Ovary (tissue), 7 donors: ENCODE measurements at regions not wholly inside any gene's neighbourhood (a gene's known extent, or its start where the extent isn't known, plus 50 kb on each side); places are given as distances from the start of the nearest gene placed in this dataset.

Source experiments
- DNase-seq, 5 donors: peaks; one replicate each; pipeline ENCODE4 v3.0.0-alpha.2; 2019 to 2020
- H3K27ac ChIP-seq, 2 donors: fragments of 200-600 bp; one replicate each; pipeline versions ENCODE4 v1.5.1 to v1.8.0; 2019 to 2022
- H3K27me3 ChIP-seq: fragments of 200-600 bp; one replicate; pipeline ENCODE4 v1.8.0; 2022
- H3K36me3 ChIP-seq: fragments of 200-600 bp; sonication (generic); one replicate; pipeline ENCODE4 v1.5.1; 2019
- H3K4me1 ChIP-seq: one replicate; pipeline ENCODE4 v1.8.1; 2013; ENCODE audit warnings: mild to moderate bottlenecking, moderate library complexity; ENCODE audit not compliant: insufficient read depth
- H3K4me3 ChIP-seq: fragments of 200-600 bp; sonication (generic); one replicate; pipeline ENCODE4 v1.5.1; 2017
- H3K9me3 ChIP-seq, 2 donors: fragments of 200-600 bp in 1 of 2; sonication (generic) in 1 of 2; one replicate each; pipeline versions ENCODE4 v1.5.1 to v1.8.1; 2013 to 2019; ENCODE audit warnings: mild to moderate bottlenecking in 1 of 2, moderate library complexity in 1 of 2
- EP300 ChIP-seq: sonication (generic); formaldehyde crosslinking; IDR thresholded peaks from one replicate; pipeline ENCODE4 v1.6.1; 2017; ENCODE audit warnings: antibody characterized with exemption
- POLR2A ChIP-seq: fragments of 450-650 bp; IDR thresholded peaks from one replicate; pipeline ENCODE4 v1.6.1; 2017; ENCODE audit warnings: antibody characterized with exemption, mild to moderate bottlenecking, moderate library complexity
- WGBS, 3 donors: extraction: QIAGEN DNeasy Blood & Tissue Kit in 1 of 3; methylation state at CpG; one replicate each; pipeline versions ENCODE4 v1.1.5 to v1.1.7; 2013 to 2017; 5-methylcytosine and 5-hydroxymethylcytosine counted together
- intact Hi-C, 4 donors: fragments of 100-400 bp; cut with DNase I; formaldehyde crosslinking; loops; one replicate each; pipeline versions ENCODE4 v1.11.0 to v1.15.1; 2022 to 2023
- TF ChIP-seq, protein P1 (sequence below), 3 donors: fragments of 450-650 bp in 2 of 3; fragments of 200-600 bp in 1 of 3; IDR thresholded peaks; one replicate each; pipeline versions ENCODE4 v1.5.1 to v1.8.0; 2016 to 2022; ENCODE audit warnings: antibody characterized with exemption in 3 of 3, mild to moderate bottlenecking in 1 of 3
- donor health status: DM: no; HTN: no; CAD: no; lungs with moderate emphysema.
- donor health status: DM: no; HTN: no; CAD: no.
- donor health status: Bipolar disorder and iron deficiency.
- donor health status: DM: no; HTN: no; CAD: no.
- donor health status: DM: yes; HTN: yes; CAD: no.

DNA sequence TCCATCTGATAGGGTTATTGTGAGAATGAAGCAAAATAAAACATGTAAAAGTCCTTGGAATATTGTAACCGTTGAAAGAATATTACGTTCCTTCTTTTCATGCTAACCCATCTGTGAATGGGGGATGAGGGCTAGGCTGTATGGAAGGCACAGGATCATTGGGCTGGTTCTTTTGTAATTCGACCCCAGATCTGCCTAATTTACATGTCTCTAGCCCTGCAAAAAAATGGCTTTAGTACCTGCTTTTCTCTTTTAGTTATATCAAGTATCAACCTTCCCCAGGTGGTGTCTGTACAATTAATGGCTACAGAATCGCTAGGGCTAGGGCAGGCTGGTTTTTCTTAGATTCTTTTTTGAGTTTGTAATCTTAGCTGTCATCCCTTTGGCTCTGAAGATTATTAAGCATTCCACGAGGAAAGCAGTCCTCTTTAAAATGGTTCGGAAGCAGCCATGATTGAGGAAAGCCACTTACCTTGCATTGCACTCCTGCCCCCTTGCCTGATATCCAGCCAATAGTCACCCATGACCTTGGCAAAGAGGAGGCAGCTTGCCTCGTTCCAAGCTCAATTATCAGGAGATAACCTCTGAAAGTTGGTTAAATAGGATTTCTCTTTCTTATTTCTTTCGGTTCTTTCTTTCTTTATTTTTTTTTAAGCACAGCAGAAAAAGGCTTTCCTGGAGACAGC, 153.9 kb upstream of the ZKSCAN2 start:
- no peak for DNase-seq
- Histone ChIP-seq H3K9me3 (no peaks in the 10 kb centered on the region), H3K4me1 (no peaks in the 10 kb centered on the region), H3K4me3 (no peak overlapping the region), H3K27ac (no peak overlapping the region), H3K27me3 (no peaks in the 10 kb centered on the region), H3K36me3 (no peaks in the 10 kb centered on the region)
- intact Hi-C loops = no loop called here
- TF ChIP-seq, protein P1, sequence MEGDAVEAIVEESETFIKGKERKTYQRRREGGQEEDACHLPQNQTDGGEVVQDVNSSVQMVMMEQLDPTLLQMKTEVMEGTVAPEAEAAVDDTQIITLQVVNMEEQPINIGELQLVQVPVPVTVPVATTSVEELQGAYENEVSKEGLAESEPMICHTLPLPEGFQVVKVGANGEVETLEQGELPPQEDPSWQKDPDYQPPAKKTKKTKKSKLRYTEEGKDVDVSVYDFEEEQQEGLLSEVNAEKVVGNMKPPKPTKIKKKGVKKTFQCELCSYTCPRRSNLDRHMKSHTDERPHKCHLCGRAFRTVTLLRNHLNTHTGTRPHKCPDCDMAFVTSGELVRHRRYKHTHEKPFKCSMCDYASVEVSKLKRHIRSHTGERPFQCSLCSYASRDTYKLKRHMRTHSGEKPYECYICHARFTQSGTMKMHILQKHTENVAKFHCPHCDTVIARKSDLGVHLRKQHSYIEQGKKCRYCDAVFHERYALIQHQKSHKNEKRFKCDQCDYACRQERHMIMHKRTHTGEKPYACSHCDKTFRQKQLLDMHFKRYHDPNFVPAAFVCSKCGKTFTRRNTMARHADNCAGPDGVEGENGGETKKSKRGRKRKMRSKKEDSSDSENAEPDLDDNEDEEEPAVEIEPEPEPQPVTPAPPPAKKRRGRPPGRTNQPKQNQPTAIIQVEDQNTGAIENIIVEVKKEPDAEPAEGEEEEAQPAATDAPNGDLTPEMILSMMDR (IDR thresholded peaks at IDR 0.05) = no peak
- no peak for TF ChIP-seq EP300
- no peak for TF ChIP-seq POLR2A
- 12 to 22% (median 15%) methylated on average over 8 of the region's 8 CpGs for WGBS, 3 donors

DNA sequence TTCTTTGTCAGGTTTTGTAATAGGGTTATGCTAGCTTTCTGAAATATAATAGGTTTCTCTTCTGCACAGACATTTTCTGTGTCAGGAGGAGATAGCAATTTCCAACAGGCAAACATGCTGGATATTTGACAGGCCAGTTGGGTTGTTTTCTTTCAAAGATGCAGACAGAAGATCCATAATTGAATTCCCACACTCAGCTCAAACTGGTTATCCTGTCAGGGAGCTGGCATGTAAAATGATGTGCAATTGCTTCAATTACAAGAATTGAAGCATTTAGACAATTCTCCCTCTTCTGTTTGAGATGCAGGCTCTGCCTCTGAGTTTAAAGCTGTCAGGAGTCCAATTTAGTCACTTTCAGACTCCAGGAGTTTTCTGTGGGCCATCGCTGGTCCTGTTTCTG, 146.2 kb upstream of the ZKSCAN2 start:
- TF ChIP-seq EP300 (no peak), POLR2A (no peak)
- TF ChIP-seq, protein P1 (IDR thresholded peaks at IDR 0.05) = no peak

DNA sequence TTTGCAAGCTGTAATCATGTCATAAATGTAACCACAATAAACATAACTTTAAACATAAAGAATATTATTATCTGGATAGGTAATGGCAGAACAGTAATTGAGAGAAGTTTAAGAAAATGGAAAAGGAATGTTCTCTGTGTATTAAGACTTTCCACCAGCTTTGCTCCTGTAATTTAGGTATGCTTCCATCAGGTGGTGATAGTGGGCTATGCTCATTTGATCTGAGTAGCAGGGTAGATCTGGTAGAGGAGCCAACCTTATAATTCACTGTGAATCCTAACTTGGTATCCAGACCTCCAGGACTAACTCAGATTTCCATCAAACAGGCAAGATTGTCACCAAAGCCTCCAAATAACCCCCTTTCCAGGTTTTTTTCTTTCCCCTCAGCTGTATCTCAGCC, 137.9 kb upstream of the ZKSCAN2 start:
- intact Hi-C loops = no loop called here
- no peak for DNase-seq
- no peak for TF ChIP-seq POLR2A
- TF ChIP-seq, protein P1 (IDR thresholded peaks at IDR 0.05) = no peak
- TF ChIP-seq EP300 = no peak
- H3K4me3 ChIP-seq = no peak overlapping the region
- no peaks in the 10 kb centered on the region for H3K27me3 ChIP-seq
- H3K4me1 ChIP-seq = no peaks in the 10 kb centered on the region
- no peaks in the 10 kb centered on the region for H3K36me3 ChIP-seq
- no peaks in the 10 kb centered on the region for H3K9me3 ChIP-seq
- no peak overlapping the region for H3K27ac ChIP-seq

More for the DNA sequence above, 146.2 kb upstream of the ZKSCAN2 start:
- Histone ChIP-seq H3K9me3 (no peaks in the 10 kb centered on the region), H3K27me3 (no peaks in the 10 kb centered on the region), H3K4me3 (no peak overlapping the region), H3K36me3 (no peaks in the 10 kb centered on the region), H3K4me1 (no peaks in the 10 kb centered on the region), H3K27ac (no peak overlapping the region)
- intact Hi-C loops = no loop called here
- DNase-seq = no peak
- 82 to 91% (median 86%) methylated on average over 1 of the region's 1 CpG for WGBS, 3 donors

DNA sequence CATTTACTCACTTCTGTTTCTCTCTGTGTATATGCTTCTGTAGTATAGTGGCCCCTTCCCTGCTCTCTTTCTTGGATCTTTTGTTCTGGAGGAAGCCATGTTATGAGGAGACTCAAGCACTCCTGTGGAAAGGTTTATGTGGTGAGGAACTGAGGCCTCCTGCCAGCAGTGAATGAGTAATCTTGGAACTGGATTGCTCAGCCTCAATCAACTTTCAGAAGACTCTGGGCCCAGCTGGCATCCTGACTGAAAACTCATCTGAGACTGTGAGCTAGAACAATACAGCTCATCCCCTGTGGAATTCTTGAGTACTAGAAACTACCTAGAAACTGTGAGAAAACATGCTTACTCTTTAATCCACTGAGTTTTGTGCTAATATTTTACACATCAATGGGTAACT, 133.1 kb upstream of the ZKSCAN2 start:
- Histone ChIP-seq H3K27ac (no peak overlapping the region), H3K4me3 (no peak overlapping the region), H3K36me3 (no peaks in the 10 kb centered on the region), H3K27me3 (no peaks in the 10 kb centered on the region), H3K9me3 (no peaks in the 10 kb centered on the region), H3K4me1 (no peaks in the 10 kb centered on the region)
- TF ChIP-seq, protein P1 (IDR thresholded peaks at IDR 0.05) = no peak
- TF ChIP-seq EP300 (no peak), POLR2A (no peak)
- DNase-seq = no peak
- intact Hi-C loops = no loop called here
